Astrocyte of the cerebellum (primary cell): ENCODE measurements at regions not wholly inside any gene's neighbourhood (a gene's known extent, or its start where the extent isn't known, plus 50 kb on each side); places are given as distances from the start of the nearest gene placed in this dataset.

Source experiments
- DNase-seq: peaks from one replicate; pipeline ENCODE4 v3.0.0-alpha.2; 2011; ENCODE audit warnings: low read depth
- H3K4me3 ChIP-seq: 2 replicates; pipeline ENCODE4 v1.5.1; 2011; ENCODE audit warnings: mild to moderate bottlenecking, low read depth, low read length, moderate library complexity
- in situ Hi-C: cut with HindIII; loops from 2 replicates; pipeline ENCODE4 v1.10.0; 2017; ENCODE audit warnings: low sequenced_read_pairs
- TF ChIP-seq, protein P1 (sequence below): IDR thresholded peaks from 2 replicates; pipeline ENCODE4 v1.5.1; 2012; ENCODE audit warnings: low read length, low read depth, moderate library complexity, mild to moderate bottlenecking; ENCODE audit errors: missing control alignments

DNA sequence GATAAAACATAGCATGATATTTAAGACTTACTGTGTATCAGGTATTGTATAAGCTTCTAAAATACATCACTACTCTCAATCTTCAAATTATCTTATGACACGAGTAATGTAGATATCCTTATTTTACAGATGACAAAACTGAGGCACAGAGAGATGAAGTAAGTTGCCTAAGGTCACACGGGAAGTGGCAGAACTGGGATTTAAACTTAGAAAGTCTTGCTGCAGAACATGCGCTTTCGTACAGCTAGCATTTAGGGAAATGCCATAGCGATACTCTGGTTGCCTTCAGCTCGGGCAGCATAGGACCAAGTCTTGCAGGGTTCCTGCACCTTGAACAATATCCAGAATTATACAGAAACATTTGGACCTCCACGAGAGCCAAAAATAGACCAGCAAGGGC lies 162.4 kb downstream of the BRMS1L start:
- DNase-seq, result no peak
- TF ChIP-seq, protein P1, sequence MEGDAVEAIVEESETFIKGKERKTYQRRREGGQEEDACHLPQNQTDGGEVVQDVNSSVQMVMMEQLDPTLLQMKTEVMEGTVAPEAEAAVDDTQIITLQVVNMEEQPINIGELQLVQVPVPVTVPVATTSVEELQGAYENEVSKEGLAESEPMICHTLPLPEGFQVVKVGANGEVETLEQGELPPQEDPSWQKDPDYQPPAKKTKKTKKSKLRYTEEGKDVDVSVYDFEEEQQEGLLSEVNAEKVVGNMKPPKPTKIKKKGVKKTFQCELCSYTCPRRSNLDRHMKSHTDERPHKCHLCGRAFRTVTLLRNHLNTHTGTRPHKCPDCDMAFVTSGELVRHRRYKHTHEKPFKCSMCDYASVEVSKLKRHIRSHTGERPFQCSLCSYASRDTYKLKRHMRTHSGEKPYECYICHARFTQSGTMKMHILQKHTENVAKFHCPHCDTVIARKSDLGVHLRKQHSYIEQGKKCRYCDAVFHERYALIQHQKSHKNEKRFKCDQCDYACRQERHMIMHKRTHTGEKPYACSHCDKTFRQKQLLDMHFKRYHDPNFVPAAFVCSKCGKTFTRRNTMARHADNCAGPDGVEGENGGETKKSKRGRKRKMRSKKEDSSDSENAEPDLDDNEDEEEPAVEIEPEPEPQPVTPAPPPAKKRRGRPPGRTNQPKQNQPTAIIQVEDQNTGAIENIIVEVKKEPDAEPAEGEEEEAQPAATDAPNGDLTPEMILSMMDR, result no peak
- in situ Hi-C loops, result no loop called here
- no peak overlapping the region for H3K4me3 ChIP-seq

DNA sequence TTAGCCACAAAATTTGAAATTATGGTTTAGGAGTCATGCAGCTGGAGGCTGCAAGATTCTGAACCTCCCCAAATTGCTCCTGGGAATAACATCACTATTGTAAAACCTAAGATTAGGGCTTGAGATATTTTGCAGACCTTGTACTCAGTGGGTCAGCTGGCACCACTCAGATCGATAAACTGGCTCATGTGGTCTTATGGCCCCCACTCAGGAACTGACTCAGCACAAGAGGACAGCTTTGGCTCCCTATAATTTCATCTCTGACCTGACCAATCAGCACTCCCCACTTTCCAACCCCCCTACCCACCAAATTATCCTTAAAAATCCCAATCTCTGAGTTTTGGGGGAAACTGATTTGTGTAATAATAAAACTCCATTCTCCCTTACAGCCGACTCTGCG lies 161.6 kb downstream of the BRMS1L start:
- DNase-seq, result no peak
- H3K4me3 ChIP-seq, result no peak overlapping the region
- TF ChIP-seq, protein P1, result no peak
- in situ Hi-C loops, result no loop called here

DNA sequence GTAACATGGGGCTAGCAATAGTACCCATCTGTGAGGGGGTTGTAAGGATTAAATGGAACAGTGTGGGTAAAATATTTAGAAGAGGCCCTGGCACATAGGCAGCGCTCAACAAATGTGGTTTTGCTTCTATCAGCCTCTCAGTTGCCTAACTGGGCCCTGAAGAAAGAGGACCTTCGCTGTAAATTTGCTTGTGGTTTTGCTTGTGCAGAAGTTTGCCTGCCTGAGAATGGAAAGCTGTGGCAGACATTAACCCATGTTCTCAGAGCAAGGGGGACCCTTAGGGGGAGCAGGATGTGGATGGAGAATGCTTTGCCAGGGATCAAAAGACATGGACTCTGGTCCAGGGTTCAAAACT lies 160.1 kb downstream of the BRMS1L start:
- TF ChIP-seq, protein P1, result no peak
- no peak overlapping the region for H3K4me3 ChIP-seq
- no peak for DNase-seq
- in situ Hi-C loops, result no loop called here

DNA sequence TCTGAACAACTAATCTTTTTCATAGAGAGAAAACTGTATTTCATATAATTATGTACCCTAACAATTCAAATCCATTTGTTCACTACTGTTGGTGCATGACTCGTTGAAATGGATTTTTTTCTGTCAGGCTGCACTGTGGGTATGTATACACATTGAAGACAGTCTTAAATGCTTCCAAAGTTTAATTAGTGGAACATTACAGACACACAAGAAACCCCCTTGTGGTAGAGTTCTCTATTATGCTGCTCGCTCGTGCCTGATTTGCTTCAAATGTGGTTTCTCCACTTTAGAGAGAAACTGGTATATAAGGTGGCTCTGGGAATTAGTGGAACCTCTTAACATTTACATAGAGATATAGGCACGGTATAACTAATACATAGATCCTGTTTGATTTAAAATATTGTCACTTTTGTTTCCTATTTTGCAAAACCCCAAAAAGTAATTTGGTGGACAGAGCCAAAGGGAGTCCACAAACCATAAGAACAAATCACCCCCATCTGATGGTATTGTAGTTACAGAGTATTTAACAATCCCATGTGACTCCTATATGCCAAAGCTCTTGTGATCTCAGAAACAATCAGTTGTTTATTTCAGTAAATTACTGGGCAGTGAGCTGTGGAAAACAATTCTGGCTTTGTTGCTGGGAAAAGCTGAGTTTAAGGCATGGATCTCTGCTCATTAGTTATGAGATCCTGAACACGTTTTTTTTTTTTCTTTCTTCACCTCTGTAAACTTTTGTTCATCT lies 159.5 kb downstream of the BRMS1L start:
- in situ Hi-C loops, result no loop called here
- TF ChIP-seq, protein P1, result no peak
- DNase-seq, result peak; percentile 6
- H3K4me3 ChIP-seq, result no peak overlapping the region

DNA sequence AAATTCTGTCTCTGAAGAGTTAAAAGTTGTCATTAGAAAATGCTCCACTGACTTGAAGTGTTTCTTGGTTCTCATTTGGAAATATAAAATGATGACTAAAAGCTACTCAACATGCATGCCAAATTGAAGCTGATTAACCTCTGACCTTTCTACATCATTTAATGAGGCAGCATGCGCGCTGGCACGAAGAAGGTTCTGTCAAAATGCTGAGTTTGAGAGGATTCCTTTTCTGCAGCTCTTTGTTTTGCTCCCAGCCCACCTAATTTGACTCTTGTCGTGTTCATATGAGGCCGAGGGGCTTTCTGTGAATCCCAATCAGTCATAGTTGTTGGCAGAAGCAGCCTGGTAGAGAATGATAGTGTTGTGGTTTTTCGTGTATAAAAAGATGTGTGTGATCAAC lies 153.4 kb downstream of the BRMS1L start:
- TF ChIP-seq, protein P1, result no peak
- no peak overlapping the region for H3K4me3 ChIP-seq
- DNase-seq, result no peak
- in situ Hi-C loops, result no loop called here

DNA sequence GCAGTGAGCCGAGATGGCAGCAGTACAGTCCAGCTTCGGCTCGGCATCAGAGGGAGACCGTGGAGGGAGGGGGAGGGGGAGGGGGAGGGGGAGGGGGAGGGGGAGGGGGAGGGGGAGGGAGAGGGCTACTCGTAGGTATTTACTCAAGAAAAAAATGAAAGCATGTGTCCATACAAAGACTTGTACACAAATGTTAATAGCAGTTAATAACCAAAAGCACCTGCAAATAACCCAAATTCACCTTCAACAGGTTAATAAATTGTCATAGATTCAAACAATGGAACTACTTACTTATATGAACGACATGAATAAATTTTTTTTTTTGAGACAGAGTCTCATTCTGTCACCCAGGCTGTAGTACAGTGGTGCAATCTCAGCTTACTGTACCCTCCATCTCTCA lies 152.4 kb downstream of the BRMS1L start:
- no peak overlapping the region for H3K4me3 ChIP-seq
- DNase-seq, result no peak
- in situ Hi-C loops, result no loop called here
- TF ChIP-seq, protein P1, result no peak
